ENCODE measurements at regions not wholly inside any gene's neighbourhood (a gene's known extent, or its start where the extent isn't known, plus 50 kb on each side); places are given as distances from the start of the nearest gene placed in this dataset.

DNA sequence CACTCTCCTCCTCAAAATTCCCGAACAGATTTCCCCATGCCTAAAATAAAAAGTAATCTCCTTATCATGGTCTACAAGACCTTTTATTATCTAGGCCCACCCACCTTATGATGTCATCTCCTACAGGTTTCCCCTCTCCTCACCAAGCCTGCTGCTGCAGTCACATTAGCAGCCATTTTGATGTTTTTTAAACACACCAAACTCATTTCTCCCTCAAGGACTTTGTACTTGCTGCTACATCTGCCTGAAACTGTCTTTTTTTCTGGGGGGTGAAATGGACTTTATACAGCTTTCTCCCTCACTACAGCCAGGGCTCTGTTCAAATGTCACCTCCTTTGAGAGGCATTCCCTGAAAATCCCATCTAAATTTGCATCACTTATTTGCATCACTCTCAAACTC lies 90.2 kb upstream of the TAB3 start:
- Histone ChIP-seq H3K9ac (ENCODE audit: low read depth, low read length) (no peak overlapping the region), H3K27me3 (ENCODE audit: control insufficient read depth, insufficient read depth, low read length) (no peaks in the 10 kb centered on the region), H3K4me1 (ENCODE audit: control insufficient read depth, insufficient read depth, low read length) (peaks cover 6% of the 10 kb centered on the region), H3K36me3 (ENCODE audit: control insufficient read depth, insufficient read depth, low read length) (no peaks in the 10 kb centered on the region), H3K4me3 (ENCODE audit: low read depth, low read length) (no peak overlapping the region), H3K9me3 (ENCODE audit: control insufficient read depth, insufficient read depth, low read length) (no peaks in the 10 kb centered on the region)

DNA sequence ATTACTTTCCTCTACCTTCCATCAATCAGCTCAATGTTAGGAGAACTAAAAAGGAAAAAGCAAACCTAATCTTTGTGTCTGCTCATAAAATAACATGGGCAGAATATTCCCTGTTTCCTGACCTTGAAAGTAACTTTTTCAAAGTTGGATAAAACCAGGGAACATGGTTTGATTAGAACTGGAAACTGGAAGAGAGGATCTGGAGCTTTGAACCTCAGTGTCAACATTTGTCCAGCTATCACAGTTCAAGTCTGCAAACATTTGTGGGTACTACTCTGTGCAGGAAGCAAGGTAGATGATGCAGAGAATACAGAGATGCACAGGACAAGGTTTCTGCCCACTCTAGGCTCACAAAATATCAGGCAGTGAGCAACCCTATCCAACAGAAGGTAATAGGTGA lies 86.4 kb upstream of the TAB3 start:
- H3K36me3 ChIP-seq (ENCODE audit: control insufficient read depth, insufficient read depth, low read length) = no peaks in the 10 kb centered on the region
- peaks cover 12% of the 10 kb centered on the region for H3K4me1 ChIP-seq (ENCODE audit: control insufficient read depth, insufficient read depth, low read length)
- no peaks in the 10 kb centered on the region for H3K9me3 ChIP-seq (ENCODE audit: control insufficient read depth, insufficient read depth, low read length)
- H3K4me3 ChIP-seq (ENCODE audit: low read depth, low read length) = no peak overlapping the region
- no peak overlapping the region for H3K9ac ChIP-seq (ENCODE audit: low read depth, low read length)
- no peaks in the 10 kb centered on the region for H3K27me3 ChIP-seq (ENCODE audit: control insufficient read depth, insufficient read depth, low read length)

DNA sequence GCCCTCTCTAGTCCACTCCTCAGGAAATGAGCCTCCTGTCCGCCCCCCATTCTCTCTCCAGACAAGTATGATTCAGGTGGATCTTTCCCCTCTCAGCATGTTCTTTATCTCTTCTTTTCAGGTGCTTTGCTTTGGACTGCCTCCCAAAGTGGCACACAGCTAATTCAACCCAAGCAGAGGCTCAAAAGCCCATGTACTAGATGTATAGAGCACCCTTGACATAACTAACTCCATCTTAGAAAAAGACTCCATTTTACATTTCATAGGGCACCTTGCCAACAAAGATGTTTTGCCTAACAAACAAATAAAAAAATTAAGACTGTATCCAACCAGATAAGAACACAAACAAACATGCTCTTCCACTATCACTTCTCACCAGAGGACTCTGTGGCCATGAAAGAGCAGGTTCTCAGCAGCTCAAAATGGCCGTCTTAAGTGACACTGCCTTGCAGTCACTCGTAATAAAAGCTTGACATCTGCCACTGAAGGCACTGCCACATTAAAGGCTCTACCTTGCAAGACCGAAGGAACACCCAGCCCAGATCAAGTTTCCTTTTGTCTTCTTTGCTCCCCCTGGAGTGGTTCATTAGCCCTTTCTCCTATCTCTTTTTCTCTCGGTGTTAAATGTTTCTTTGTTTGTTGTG lies 84.9 kb upstream of the TAB3 start:
- Histone ChIP-seq H3K9ac (ENCODE audit: low read depth, low read length) (no peak overlapping the region), H3K4me3 (ENCODE audit: low read depth, low read length) (no peak overlapping the region), H3K27me3 (ENCODE audit: control insufficient read depth, insufficient read depth, low read length) (no peaks in the 10 kb centered on the region), H3K4me1 (ENCODE audit: control insufficient read depth, insufficient read depth, low read length) (peaks cover 8% of the 10 kb centered on the region), H3K36me3 (ENCODE audit: control insufficient read depth, insufficient read depth, low read length) (no peaks in the 10 kb centered on the region), H3K9me3 (ENCODE audit: control insufficient read depth, insufficient read depth, low read length) (no peaks in the 10 kb centered on the region)

DNA sequence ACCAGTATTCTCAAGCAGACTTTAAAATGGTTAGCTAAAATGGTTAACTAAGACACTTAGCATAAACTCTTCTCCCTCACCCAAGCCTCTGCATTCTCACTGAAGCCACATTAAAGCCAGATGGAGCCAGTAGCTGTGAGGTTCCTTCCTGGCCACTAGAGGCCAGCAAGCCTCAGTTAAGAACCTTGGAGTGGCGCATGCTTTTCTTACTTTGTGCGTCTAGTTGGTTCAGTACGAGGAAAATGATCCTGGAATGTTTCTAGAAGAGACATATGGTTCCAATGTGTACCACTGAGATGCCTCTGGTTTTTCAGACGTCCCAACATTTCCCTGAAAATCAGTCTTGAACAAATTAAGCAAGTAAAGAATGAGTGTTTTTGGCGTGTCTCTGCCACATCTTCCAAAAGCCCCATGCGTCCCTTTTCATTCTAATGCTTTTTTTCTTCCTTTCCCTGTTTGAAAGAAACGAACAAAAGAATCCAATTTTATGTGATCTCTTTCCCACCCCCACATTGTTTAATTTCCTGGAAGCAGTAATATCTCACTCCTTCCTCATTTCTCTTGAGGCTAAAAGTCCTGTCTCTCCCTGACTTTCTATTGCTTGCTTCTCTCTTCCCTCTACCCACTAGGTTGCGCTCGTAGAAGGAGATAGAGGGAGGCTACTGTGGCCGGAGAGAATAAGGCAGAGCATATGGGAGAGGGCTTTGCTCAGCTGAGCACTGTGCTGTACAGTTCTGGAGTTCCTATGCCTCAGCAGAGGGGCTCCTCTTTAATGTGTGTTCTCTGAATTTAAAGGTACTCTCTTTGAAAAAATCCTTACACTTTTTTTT lies 82.9 kb upstream of the TAB3 start:
- H3K27me3 ChIP-seq (ENCODE audit: control insufficient read depth, insufficient read depth, low read length) = no peaks in the 10 kb centered on the region
- no peak overlapping the region for H3K9ac ChIP-seq (ENCODE audit: low read depth, low read length)
- H3K36me3 ChIP-seq (ENCODE audit: control insufficient read depth, insufficient read depth, low read length) = no peaks in the 10 kb centered on the region
- H3K9me3 ChIP-seq (ENCODE audit: control insufficient read depth, insufficient read depth, low read length) = no peaks in the 10 kb centered on the region
- H3K4me3 ChIP-seq (ENCODE audit: low read depth, low read length) = peak overlapping the region; percentile 9
- peaks cover 8% of the 10 kb centered on the region for H3K4me1 ChIP-seq (ENCODE audit: control insufficient read depth, insufficient read depth, low read length)

DNA sequence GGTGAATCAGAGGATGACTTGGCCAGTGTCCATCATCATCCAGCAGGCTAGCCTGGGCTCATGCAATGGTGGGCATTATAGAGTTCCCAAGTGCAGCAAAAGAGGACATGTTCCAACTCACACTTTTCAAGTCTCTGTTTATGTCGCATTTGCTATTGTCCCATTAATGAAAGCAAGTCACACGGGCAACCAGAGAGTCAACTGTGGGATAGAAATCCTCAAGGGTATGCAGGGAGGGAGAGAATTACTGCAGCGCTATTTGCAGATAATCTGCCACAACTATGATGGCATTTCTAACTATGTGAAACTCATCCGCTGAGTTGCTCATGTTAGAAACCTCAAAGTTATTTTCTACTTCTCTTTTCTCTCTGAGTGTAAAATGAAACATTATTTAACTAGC lies 78.5 kb upstream of the TAB3 start:
- no peaks in the 10 kb centered on the region for H3K4me1 ChIP-seq (ENCODE audit: control insufficient read depth, insufficient read depth, low read length)
- H3K27me3 ChIP-seq (ENCODE audit: control insufficient read depth, insufficient read depth, low read length) = no peaks in the 10 kb centered on the region
- no peaks in the 10 kb centered on the region for H3K9me3 ChIP-seq (ENCODE audit: control insufficient read depth, insufficient read depth, low read length)
- H3K4me3 ChIP-seq (ENCODE audit: low read depth, low read length) = no peak overlapping the region
- H3K36me3 ChIP-seq (ENCODE audit: control insufficient read depth, insufficient read depth, low read length) = no peaks in the 10 kb centered on the region
- H3K9ac ChIP-seq (ENCODE audit: low read depth, low read length) = no peak overlapping the region

DNA sequence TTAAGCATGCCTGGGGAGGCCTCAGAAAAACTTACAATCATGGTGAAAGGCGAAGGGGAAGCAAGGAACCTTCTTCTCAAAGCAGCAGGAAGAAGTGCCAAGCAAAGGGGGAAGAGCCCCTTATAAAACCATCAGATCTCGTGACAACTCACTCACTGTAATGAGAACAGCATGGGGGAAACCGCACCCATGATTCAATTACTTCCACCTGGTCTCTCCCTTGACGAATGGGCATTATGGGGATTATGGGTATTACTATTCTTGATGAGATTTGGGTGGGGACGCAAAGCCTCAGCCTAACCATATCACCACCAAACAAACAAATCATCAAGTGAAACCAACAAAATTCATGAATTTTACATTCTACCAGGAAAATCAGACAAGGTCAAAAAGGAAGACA lies 76.7 kb upstream of the TAB3 start:
- Histone ChIP-seq H3K27me3 (ENCODE audit: control insufficient read depth, insufficient read depth, low read length) (no peaks in the 10 kb centered on the region), H3K4me3 (ENCODE audit: low read depth, low read length) (no peak overlapping the region), H3K36me3 (ENCODE audit: control insufficient read depth, insufficient read depth, low read length) (no peaks in the 10 kb centered on the region), H3K9ac (ENCODE audit: low read depth, low read length) (no peak overlapping the region), H3K9me3 (ENCODE audit: control insufficient read depth, insufficient read depth, low read length) (no peaks in the 10 kb centered on the region), H3K4me1 (ENCODE audit: control insufficient read depth, insufficient read depth, low read length) (no peaks in the 10 kb centered on the region)

DNA sequence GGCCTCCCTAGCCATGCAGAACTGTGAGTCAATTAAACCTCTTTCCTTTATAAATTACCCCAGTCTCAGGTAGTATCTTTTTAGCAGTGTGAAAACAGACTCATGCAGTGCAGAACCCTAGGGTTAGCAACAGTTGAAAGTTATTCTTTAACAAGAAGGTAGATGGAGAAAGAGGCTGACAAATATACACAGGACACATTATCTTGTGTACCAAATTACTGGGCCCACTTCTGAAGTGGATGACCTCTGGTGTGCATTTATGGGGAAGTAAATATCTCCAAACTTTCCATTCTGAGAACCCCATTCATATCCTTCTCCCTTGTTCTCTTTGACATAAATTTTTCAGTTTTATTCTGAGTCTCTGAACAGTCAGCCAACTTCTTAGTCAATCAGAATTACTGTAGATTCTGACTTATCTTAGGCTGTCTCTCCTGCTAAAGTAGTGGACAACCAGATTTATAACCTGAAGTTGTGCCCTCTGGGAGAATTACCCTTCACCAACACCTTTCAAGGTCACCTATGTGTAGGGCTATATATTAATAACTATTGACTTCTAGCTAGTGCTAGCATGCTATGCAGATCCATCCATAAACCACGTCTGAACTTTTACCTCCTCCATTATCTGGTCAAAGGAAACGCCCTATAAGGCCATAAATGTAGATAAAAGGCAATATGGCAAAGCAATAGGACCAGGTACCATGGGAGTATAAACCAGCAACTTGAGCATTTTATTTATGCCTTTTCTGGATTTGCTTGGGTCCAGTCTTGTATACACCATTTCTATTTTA lies 72.5 kb upstream of the TAB3 start:
- Histone ChIP-seq H3K9me3 (ENCODE audit: control insufficient read depth, insufficient read depth, low read length) (no peaks in the 10 kb centered on the region), H3K9ac (ENCODE audit: low read depth, low read length) (no peak overlapping the region), H3K4me1 (ENCODE audit: control insufficient read depth, insufficient read depth, low read length) (no peaks in the 10 kb centered on the region), H3K36me3 (ENCODE audit: control insufficient read depth, insufficient read depth, low read length) (no peaks in the 10 kb centered on the region), H3K4me3 (ENCODE audit: low read depth, low read length) (no peak overlapping the region), H3K27me3 (ENCODE audit: control insufficient read depth, insufficient read depth, low read length) (no peaks in the 10 kb centered on the region)

DNA sequence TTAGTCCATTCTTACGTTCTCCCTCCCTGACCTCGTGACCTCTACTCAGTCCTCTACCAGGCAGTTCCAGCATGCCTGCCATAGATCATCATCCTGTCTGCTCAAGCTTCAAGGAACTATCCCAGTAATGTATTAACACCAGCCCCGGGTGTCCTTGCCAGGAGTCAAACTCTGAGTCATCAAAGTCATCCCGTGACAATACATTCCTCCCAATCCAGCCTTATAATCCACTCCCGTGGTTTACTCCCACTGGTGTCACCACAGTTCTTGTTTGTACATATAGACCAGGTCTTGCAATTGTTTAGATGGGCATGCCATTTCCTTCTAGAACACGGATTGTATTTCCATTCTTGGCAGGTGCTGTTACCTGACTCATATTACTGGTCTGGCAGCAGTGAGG lies 68.7 kb upstream of the TAB3 start:
- Histone ChIP-seq H3K27me3 (ENCODE audit: control insufficient read depth, insufficient read depth, low read length) (no peaks in the 10 kb centered on the region), H3K9me3 (ENCODE audit: control insufficient read depth, insufficient read depth, low read length) (no peaks in the 10 kb centered on the region), H3K36me3 (ENCODE audit: control insufficient read depth, insufficient read depth, low read length) (no peaks in the 10 kb centered on the region), H3K9ac (ENCODE audit: low read depth, low read length) (no peak overlapping the region), H3K4me1 (ENCODE audit: control insufficient read depth, insufficient read depth, low read length) (no peaks in the 10 kb centered on the region), H3K4me3 (ENCODE audit: low read depth, low read length) (no peak overlapping the region)

DNA sequence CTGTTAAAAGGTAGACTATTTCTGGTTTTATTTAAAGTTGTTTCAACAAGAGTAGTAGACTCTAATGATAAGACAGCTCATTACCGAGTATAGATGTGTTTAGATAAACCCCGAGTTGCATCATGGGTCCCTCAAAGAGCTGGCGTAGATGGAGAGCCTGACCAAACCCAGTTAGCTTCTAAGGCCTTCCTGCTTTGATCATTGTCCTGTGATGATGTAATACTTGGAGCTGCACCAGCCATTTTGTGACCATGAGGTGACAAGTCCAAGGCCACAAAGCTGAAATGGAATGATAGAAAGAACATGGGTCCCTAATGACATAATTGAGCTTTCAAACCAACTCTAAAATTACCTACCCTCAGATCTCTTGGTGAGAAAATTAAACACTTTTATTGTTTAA lies 66.6 kb upstream of the TAB3 start:
- H3K36me3 ChIP-seq (ENCODE audit: control insufficient read depth, insufficient read depth, low read length) = no peaks in the 10 kb centered on the region
- H3K9ac ChIP-seq (ENCODE audit: low read depth, low read length) = no peak overlapping the region
- H3K4me1 ChIP-seq (ENCODE audit: control insufficient read depth, insufficient read depth, low read length) = no peaks in the 10 kb centered on the region
- no peaks in the 10 kb centered on the region for H3K27me3 ChIP-seq (ENCODE audit: control insufficient read depth, insufficient read depth, low read length)
- H3K4me3 ChIP-seq (ENCODE audit: low read depth, low read length) = no peak overlapping the region
- no peaks in the 10 kb centered on the region for H3K9me3 ChIP-seq (ENCODE audit: control insufficient read depth, insufficient read depth, low read length)

DNA sequence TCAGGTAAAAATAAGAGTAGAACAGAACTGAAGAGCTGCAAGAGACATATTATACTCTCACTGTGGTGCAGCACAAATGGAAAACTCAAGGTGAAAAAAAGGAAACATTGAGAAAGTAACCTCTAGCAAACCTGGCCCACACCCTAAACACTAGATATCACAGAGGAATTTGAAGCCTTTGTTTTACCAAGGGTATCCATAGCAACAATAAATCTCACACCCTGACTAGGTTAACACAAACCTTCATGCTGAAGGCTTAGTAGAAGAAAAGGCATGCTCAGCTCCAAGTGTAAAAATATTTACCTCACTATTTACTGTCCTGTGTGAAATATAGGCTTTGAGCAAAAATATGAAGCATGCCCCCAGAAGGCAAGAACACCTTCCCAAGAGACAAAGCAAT lies 61.9 kb upstream of the TAB3 start:
- Histone ChIP-seq H3K36me3 (ENCODE audit: control insufficient read depth, insufficient read depth, low read length) (no peaks in the 10 kb centered on the region), H3K9me3 (ENCODE audit: control insufficient read depth, insufficient read depth, low read length) (no peaks in the 10 kb centered on the region), H3K4me3 (ENCODE audit: low read depth, low read length) (no peak overlapping the region), H3K4me1 (ENCODE audit: control insufficient read depth, insufficient read depth, low read length) (no peaks in the 10 kb centered on the region), H3K27me3 (ENCODE audit: control insufficient read depth, insufficient read depth, low read length) (no peaks in the 10 kb centered on the region), H3K9ac (ENCODE audit: low read depth, low read length) (no peak overlapping the region)

DNA sequence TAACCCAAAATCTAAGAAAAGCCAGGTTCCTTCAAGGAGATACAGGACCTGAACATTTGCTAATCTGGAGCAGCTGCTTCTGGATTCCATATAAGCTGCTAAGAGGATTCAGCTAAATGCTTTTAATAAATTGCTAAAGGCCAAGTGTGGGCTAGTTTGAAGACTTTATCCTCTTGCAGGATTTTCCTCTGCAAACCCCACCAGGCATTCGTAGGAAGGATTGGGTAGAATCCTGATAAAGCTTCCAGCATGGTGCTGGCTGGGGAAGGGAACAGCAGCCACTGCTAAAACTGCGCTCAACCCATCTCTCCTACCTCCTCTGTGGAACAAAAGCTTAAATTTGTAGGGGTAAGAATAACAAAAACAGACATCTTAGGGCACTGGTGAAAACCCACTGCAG lies 61.3 kb upstream of the TAB3 start:
- no peaks in the 10 kb centered on the region for H3K27me3 ChIP-seq (ENCODE audit: control insufficient read depth, insufficient read depth, low read length)
- H3K4me1 ChIP-seq (ENCODE audit: control insufficient read depth, insufficient read depth, low read length) = no peaks in the 10 kb centered on the region
- H3K9ac ChIP-seq (ENCODE audit: low read depth, low read length) = no peak overlapping the region
- H3K4me3 ChIP-seq (ENCODE audit: low read depth, low read length) = no peak overlapping the region
- no peaks in the 10 kb centered on the region for H3K36me3 ChIP-seq (ENCODE audit: control insufficient read depth, insufficient read depth, low read length)
- H3K9me3 ChIP-seq (ENCODE audit: control insufficient read depth, insufficient read depth, low read length) = no peaks in the 10 kb centered on the region

DNA sequence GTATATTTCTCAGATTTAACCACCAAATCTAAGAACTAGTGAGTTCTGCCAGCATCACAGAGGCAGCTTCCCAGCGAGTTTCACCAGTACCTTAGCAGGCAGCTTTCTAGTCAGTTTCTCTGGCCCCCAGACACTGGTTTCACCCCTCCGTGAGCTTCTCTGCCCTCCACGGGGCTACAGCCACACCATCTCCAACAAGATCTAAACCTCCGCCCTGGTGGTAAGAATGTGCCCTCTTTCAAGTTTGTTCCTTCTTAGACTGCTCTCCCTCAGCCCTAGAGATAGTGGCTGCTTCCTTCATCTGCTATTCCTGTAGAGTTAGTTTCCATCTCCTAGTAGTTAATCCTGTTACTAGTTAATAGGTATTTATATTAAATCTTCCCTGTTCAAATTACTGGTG lies 60.5 kb upstream of the TAB3 start:
- no peaks in the 10 kb centered on the region for H3K36me3 ChIP-seq (ENCODE audit: control insufficient read depth, insufficient read depth, low read length)
- H3K27me3 ChIP-seq (ENCODE audit: control insufficient read depth, insufficient read depth, low read length) = no peaks in the 10 kb centered on the region
- H3K4me3 ChIP-seq (ENCODE audit: low read depth, low read length) = no peak overlapping the region
- no peaks in the 10 kb centered on the region for H3K4me1 ChIP-seq (ENCODE audit: control insufficient read depth, insufficient read depth, low read length)
- H3K9ac ChIP-seq (ENCODE audit: low read depth, low read length) = no peak overlapping the region
- no peaks in the 10 kb centered on the region for H3K9me3 ChIP-seq (ENCODE audit: control insufficient read depth, insufficient read depth, low read length)

Measured in iPS-15b (cell line).